HG03575 (cell line): ENCODE measurements at regions not wholly inside any gene's neighbourhood (a gene's known extent, or its start where the extent isn't known, plus 50 kb on each side); places are given as distances from the start of the nearest gene placed in this dataset.
"Not testable (repeated sequence)": the region's sequence is repeated elsewhere in the genome, so short reads cannot be mapped to it uniquely, and the experiment has no call there.

Experiments
- ATAC-seq: cut with Tn5 transposase; IDR thresholded peaks from one replicate; pipeline ENCODE4 v1.9.1; 2021; ENCODE audit not compliant: unreplicated experiment, insufficient number of reproducible peaks, low FRiP score; ENCODE audit errors: extremely low read depth

GRCh38 chr1:79230751-79231150, 224.2 kb upstream of the ADGRL4 start:
- not testable (repeated sequence) for ATAC-seq

- ATAC-seq: no peak
Observed at GRCh38 chr1:79226963-79227362, 220.4 kb upstream of the ADGRL4 start.

GRCh38 chr1:79224537-79224936, 218.0 kb upstream of the ADGRL4 start:
- no peak for ATAC-seq

- ATAC-seq: no peak
Observed at GRCh38 chr1:79220509-79220908, 214.0 kb upstream of the ADGRL4 start.

- no peak for ATAC-seq
Observed at GRCh38 chr1:79215311-79215710, 208.8 kb upstream of the ADGRL4 start.

GRCh38 chr1:79207786-79208185, 201.3 kb upstream of the ADGRL4 start:
- no peak for ATAC-seq

- no peak for ATAC-seq
Observed at GRCh38 chr1:79207331-79207730, 200.8 kb upstream of the ADGRL4 start.

GRCh38 chr1:79204779-79205479, 198.4 kb upstream of the ADGRL4 start:
- no peak for ATAC-seq

- no peak for ATAC-seq
Observed at GRCh38 chr1:79198832-79199231, 192.3 kb upstream of the ADGRL4 start.

GRCh38 chr1:79197421-79197820, 190.9 kb upstream of the ADGRL4 start:
- ATAC-seq: no peak

- no peak for ATAC-seq
Observed at GRCh38 chr1:79196211-79196610, 189.7 kb upstream of the ADGRL4 start.

GRCh38 chr1:79193211-79194079, 186.9 kb upstream of the ADGRL4 start:
- ATAC-seq: peak; percentile 46

GRCh38 chr1:79190074-79190473, 183.5 kb upstream of the ADGRL4 start:
- ATAC-seq: no peak

GRCh38 chr1:79188337-79188736, 181.8 kb upstream of the ADGRL4 start:
- ATAC-seq: no peak

- no peak for ATAC-seq
Observed at GRCh38 chr1:79186260-79186659, 179.7 kb upstream of the ADGRL4 start.

GRCh38 chr1:79177844-79178243, 171.3 kb upstream of the ADGRL4 start:
- no peak for ATAC-seq

- no peak for ATAC-seq
Observed at GRCh38 chr1:79161077-79161476, 154.5 kb upstream of the ADGRL4 start.

GRCh38 chr1:79155991-79156390, 149.5 kb upstream of the ADGRL4 start:
- no peak for ATAC-seq

GRCh38 chr1:79151006-79151796, 144.7 kb upstream of the ADGRL4 start:
- ATAC-seq: no peak

GRCh38 chr1:79150576-79150975, 144.0 kb upstream of the ADGRL4 start:
- no peak for ATAC-seq
